H1 (cell line): ENCODE measurements at regions not wholly inside any gene's neighbourhood (a gene's known extent, or its start where the extent isn't known, plus 50 kb on each side); places are given as distances from the start of the nearest gene placed in this dataset.

Experiments
- BRCA1 ChIP-seq: IDR thresholded peaks from 2 replicates; pipeline ENCODE4 v1.6.1; 2012; ENCODE audit warnings: low read depth, low read length, improper control_type of control experiment
- CHD7 ChIP-seq: fragments of 300-600 bp; sonication (generic); IDR thresholded peaks from 2 replicates; pipeline ENCODE4 v1.7.1; 2012; ENCODE audit warnings: low read length, moderate library complexity, mild to moderate bottlenecking, inconsistent platforms; ENCODE audit not compliant: insufficient replicate concordance
- CTBP2 ChIP-seq: IDR thresholded peaks from 2 replicates; pipeline ENCODE4 v1.7.0; 2011; ENCODE audit warnings: borderline replicate concordance, mild to moderate bottlenecking, moderate library complexity, mixed read lengths, low read length; ENCODE audit not compliant: insufficient read depth, insufficient read length
- EGR1 ChIP-seq: IDR thresholded peaks from 2 replicates; pipeline ENCODE4 v1.6.1; 2011; ENCODE audit warnings: low read depth, low read length, borderline replicate concordance
- NANOG ChIP-seq: IDR thresholded peaks from 2 replicates; pipeline ENCODE4 v1.6.1; 2011; ENCODE audit warnings: low read length, low read depth, mild to moderate bottlenecking, inconsistent platforms; ENCODE audit not compliant: insufficient read depth, poor library complexity, severe bottlenecking
- NRF1 ChIP-seq: IDR thresholded peaks from 2 replicates; pipeline ENCODE4 v1.6.1; 2011; ENCODE audit warnings: mild to moderate bottlenecking, low read depth, low read length, improper control_type of control experiment
- SIRT6 ChIP-seq: IDR thresholded peaks from one replicate; pipeline ENCODE4 v1.7.1; 2012; ENCODE audit warnings: low read length, inconsistent platforms
- SP4 ChIP-seq: IDR thresholded peaks from 2 replicates; pipeline ENCODE4 v1.6.1; 2012; ENCODE audit warnings: low read length, inconsistent platforms
- TAF7 ChIP-seq: optimal IDR thresholded peaks from 2 replicates; pipeline ENCODE3; 2011; ENCODE audit warnings: low read depth, mild to moderate bottlenecking, inconsistent platforms, low read length, moderate library complexity, borderline replicate concordance
- ZNF274 ChIP-seq: IDR thresholded peaks from 2 replicates; pipeline ENCODE4 v1.7.0; 2012; ENCODE audit warnings: low read length, borderline replicate concordance; ENCODE audit errors: extremely low read depth

- no peak for TF ChIP-seq ZNF274
- no peak for TF ChIP-seq NRF1
- TF ChIP-seq EGR1 = no peak
- no peak for TF ChIP-seq SP4
- TF ChIP-seq CTBP2 = no peak
- TF ChIP-seq BRCA1 = no peak
- TF ChIP-seq SIRT6 = no peak
- no peak for TF ChIP-seq TAF7
- TF ChIP-seq NANOG = no peak
- no peak for TF ChIP-seq CHD7
These were observed 321.2 kb upstream of the FAR2 start (continued) for GRCh38 chr12:28827861-28828260.
